HUES64 (cell line): ENCODE measurements at regions not wholly inside any gene's neighbourhood (a gene's known extent, or its start where the extent isn't known, plus 50 kb on each side); places are given as distances from the start of the nearest gene placed in this dataset.
A peak's percentile ranks its signal among the peaks of the same experiment; 100 is the strongest.

Experiments used
- H3K27ac ChIP-seq: 2 replicates; pipeline ENCODE4 v1.7.0; 2013; ENCODE audit warnings: low read depth, low read length, inconsistent platforms
- H3K27me3 ChIP-seq: 2 replicates; pipeline ENCODE4 v1.6.1; 2013; ENCODE audit warnings: mild to moderate bottlenecking, low read length; ENCODE audit not compliant: insufficient read depth
- H3K36me3 ChIP-seq: 2 replicates; pipeline ENCODE4 v1.6.1; 2013; ENCODE audit warnings: mild to moderate bottlenecking, low read length; ENCODE audit not compliant: insufficient read depth
- H3K4me1 ChIP-seq: 2 replicates; pipeline ENCODE4 v1.6.1; 2013; ENCODE audit warnings: mild to moderate bottlenecking, low read length, moderate library complexity; ENCODE audit not compliant: insufficient read depth
- H3K4me3 ChIP-seq: 2 replicates; pipeline ENCODE4 v1.5.1; 2013; ENCODE audit warnings: mild to moderate bottlenecking, low read length, moderate library complexity
- H3K9ac ChIP-seq: 2 replicates; pipeline ENCODE4 v1.6.1; 2013; ENCODE audit warnings: mild to moderate bottlenecking, low read depth, low read length
- H3K9me3 ChIP-seq: 2 replicates; pipeline ENCODE4 v1.6.1; 2013; ENCODE audit warnings: low read depth, low read length; ENCODE audit not compliant: insufficient read depth
- WGBS: fragments of 150-250, 120-280 bp; methylation state at CpG from one replicate; pipeline ENCODE4 v1.1.7; 2013; ENCODE audit warnings: missing lambda C conversion rate; 5-methylcytosine and 5-hydroxymethylcytosine counted together

DNA sequence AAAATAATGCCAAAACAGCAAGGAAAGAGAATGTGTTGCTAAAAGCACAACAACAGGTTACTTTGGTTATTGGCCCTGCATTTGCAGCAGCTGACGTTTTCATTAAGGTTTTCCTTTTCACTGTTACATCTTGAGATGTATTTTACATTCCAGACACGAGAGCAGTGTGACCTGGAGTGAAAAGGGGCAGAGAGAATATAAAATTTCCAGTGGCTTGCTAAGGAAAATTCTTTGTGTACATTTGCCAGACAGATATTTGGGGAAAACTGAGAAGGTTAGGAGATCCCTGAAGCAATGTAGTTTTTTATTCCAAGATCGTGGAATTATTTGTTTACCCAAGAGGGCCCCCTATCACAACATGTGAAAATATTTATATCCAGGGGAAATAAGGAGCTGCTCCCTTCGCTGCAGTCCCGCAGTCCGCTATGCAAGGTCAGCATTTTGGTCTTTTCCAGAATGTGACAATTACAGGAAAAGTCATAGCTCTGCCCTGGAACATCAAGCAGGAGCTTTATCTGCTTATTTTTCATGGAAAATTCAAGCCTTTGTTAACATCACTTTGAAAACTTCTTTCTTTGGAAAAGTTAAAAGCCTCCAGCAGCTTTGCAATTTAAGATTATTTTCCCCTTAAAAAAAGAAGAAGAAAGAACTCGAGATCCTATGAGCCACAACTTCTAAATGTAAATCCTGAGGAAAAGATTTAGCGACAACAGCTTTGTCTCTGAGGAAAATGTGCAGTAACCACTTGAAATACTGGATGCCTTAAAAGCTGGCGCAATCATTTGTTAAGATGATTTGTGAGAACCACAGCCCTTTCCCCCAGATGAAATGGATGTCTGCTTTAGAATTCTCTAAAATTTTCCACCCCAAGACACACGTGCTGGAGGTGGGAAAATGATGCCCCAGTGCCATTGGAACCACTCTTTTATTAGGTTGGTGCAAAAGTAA, 256.4 kb upstream of the TPM1 start:
- WGBS, result 83% methylated on average over 10 of the region's 10 CpGs
- peaks cover 9% of the 10 kb centered on the region for H3K4me1 ChIP-seq
- no peak overlapping the region for H3K27ac ChIP-seq
- H3K27me3 ChIP-seq, result no peaks in the 10 kb centered on the region
- H3K4me3 ChIP-seq, result no peak overlapping the region
- H3K36me3 ChIP-seq, result no peaks in the 10 kb centered on the region
- H3K9me3 ChIP-seq, result no peaks in the 10 kb centered on the region
- no peak overlapping the region for H3K9ac ChIP-seq

DNA sequence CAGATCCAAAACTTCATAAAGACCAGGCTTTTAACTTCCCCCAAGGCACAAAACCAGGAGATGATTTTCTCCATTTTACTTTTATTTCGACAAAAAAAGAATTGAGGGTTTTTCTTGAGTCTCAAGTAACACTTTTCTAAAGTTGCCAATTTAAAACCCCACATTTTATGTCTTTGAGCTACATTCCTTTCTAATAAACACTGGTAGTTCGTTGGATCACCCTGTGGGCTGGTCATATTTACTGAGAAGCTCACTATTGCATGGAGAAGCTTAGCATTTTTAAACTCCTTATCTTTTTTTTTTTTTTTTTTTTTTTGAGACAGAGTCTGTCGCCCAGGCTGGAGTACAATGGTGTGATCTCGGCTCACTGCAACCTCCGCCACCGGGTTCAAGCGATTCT, 255.1 kb upstream of the TPM1 start:
- no peaks in the 10 kb centered on the region for H3K27me3 ChIP-seq
- no peaks in the 10 kb centered on the region for H3K36me3 ChIP-seq
- H3K9me3 ChIP-seq, result no peaks in the 10 kb centered on the region
- peaks cover 19% of the 10 kb centered on the region for H3K4me1 ChIP-seq
- H3K4me3 ChIP-seq, result no peak overlapping the region
- no peak overlapping the region for H3K9ac ChIP-seq
- 99% methylated on average over 7 of the region's 7 CpGs for WGBS
- no peak overlapping the region for H3K27ac ChIP-seq

DNA sequence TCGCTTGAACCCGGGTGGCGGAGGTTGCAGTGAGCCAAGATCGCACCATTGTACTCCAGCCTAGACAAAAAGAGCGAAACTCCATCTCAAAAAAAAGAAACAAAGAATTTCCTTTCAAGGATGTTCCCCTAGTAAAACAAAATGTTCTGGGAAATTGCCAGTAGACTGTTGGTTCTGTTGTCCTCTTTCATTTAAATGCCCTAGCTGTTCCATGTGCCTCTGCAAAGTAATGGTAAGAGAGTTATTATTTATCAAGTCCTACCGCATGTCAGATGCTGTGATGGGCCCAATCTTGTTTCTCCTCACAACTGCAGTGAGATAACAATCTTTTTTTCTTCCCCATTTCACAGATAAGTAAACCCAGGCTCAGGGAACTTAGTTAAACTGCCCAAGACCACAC, 254.3 kb upstream of the TPM1 start:
- H3K4me3 ChIP-seq, result no peak overlapping the region
- no peak overlapping the region for H3K9ac ChIP-seq
- H3K4me1 ChIP-seq, result peaks cover 21% of the 10 kb centered on the region
- 80% methylated on average over 6 of the region's 6 CpGs for WGBS
- H3K27me3 ChIP-seq, result no peaks in the 10 kb centered on the region
- H3K9me3 ChIP-seq, result no peaks in the 10 kb centered on the region
- no peak overlapping the region for H3K27ac ChIP-seq
- no peaks in the 10 kb centered on the region for H3K36me3 ChIP-seq

DNA sequence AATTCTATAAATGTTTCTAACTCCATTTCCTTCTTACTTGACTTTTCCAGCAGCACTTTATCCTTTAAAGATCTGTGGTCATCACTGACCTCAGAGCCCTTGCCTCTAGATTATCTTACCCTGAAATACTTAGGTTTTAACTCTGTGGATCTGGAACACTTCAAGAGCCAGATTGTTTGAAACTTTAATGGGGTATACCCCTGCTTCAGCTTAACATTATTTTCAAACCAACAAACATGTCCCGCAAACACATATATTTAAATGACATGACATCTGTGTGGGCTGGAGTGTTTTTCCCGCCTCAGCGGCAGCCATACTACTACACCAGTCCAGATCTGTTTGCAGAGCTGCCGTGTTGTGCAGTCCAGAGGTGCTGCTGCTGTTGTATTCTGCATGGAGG, 252.0 kb upstream of the TPM1 start:
- Histone ChIP-seq H3K4me3 (no peak overlapping the region), H3K9me3 (no peaks in the 10 kb centered on the region), H3K4me1 (peaks cover 21% of the 10 kb centered on the region), H3K36me3 (no peaks in the 10 kb centered on the region), H3K27ac (no peak overlapping the region), H3K9ac (no peak overlapping the region), H3K27me3 (no peaks in the 10 kb centered on the region)
- 95% methylated on average over 3 of the region's 4 CpGs for WGBS

DNA sequence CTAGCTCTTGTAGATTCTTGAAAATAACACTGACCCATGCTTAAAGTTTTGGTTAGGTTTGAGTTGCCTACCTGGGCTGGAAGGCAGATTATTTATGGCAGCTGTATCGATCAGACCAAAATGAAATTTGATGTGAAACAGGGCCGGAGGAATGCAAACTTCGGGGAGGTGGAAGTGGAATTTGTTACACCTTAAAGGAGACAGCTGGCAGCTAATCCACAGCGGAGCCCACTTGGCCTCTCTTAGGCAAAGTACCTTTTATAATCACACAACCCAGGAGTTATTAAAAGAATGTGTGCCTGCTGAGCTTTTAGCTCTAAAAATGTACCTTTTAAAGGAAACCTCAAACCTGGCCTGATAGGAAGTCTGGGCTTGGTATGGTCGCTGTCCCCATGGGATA, 250.9 kb upstream of the TPM1 start:
- Histone ChIP-seq H3K36me3 (no peaks in the 10 kb centered on the region), H3K9ac (no peak overlapping the region), H3K4me1 (peaks cover 12% of the 10 kb centered on the region), H3K4me3 (no peak overlapping the region), H3K9me3 (no peaks in the 10 kb centered on the region), H3K27ac (peak overlapping the region; percentile 6; the same call in 1 of the 2 replicates), H3K27me3 (no peaks in the 10 kb centered on the region)
- 77% methylated on average over 4 of the region's 5 CpGs for WGBS

GRCh38 chr15:62792986-62793751, 249.4 kb upstream of the TPM1 start:
- Histone ChIP-seq H3K9me3 (no peaks in the 10 kb centered on the region), H3K36me3 (no peaks in the 10 kb centered on the region), H3K9ac (no peak overlapping the region), H3K27ac (no peak overlapping the region), H3K27me3 (no peaks in the 10 kb centered on the region), H3K4me1 (peaks cover 12% of the 10 kb centered on the region), H3K4me3 (no peak overlapping the region)
- 86% methylated on average over 6 of the region's 6 CpGs for WGBS

DNA sequence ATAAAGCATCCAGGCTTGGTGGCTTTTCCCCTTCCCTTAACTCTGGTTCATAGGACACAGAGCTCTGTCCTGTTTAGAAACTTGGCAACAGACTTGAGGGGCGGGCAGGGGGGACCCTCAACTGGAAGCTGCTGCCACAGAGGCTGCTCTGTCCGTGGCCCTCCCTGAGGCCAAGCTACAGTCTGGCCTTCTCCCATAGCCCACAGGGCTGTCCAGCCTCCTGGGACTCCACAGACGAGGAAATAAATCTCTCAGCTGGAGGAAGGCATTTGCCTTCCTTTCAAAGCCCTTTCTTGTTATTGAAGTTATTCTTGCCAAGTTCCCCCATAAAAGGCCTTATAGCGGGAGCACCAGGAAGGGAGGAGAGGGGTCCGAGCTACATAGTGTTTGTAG, 248.8 kb upstream of the TPM1 start:
- Histone ChIP-seq H3K27me3 (no peaks in the 10 kb centered on the region), H3K9ac (no peak overlapping the region), H3K9me3 (no peaks in the 10 kb centered on the region), H3K4me3 (no peak overlapping the region), H3K27ac (no peak overlapping the region), H3K36me3 (no peaks in the 10 kb centered on the region), H3K4me1 (peaks cover 12% of the 10 kb centered on the region)
- 91% methylated on average over 5 of the region's 5 CpGs for WGBS

DNA sequence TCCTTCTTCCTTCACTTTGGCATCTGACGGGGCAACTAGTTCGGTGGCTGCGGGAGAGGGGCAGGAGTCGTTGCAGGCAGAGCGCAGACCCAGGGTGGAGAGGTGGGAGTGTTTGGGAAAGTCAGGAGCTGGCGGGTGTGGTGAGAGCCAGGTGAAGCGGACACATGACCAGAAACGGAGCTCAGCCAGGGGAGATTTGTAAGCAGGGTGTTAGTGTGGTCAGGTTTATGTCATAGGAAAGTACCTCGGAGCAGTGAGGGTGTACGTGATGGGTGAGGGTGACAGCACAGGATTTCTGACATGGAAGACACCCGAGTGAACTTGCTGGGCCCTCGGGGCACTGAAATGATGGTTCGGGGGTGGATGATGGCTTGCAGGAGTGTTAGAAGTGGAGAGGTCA, 247.4 kb upstream of the TPM1 start:
- H3K27ac ChIP-seq, result no peak overlapping the region
- no peaks in the 10 kb centered on the region for H3K27me3 ChIP-seq
- peaks cover 12% of the 10 kb centered on the region for H3K4me1 ChIP-seq
- H3K9ac ChIP-seq, result no peak overlapping the region
- WGBS, result 95% methylated on average over 13 of the region's 13 CpGs
- H3K36me3 ChIP-seq, result peaks cover 2% of the 10 kb centered on the region; the same call in 1 of the 2 replicates
- no peak overlapping the region for H3K4me3 ChIP-seq
- no peaks in the 10 kb centered on the region for H3K9me3 ChIP-seq

- peaks cover 5% of the 10 kb centered on the region; the same call in 1 of the 2 replicates for H3K36me3 ChIP-seq
- H3K27ac ChIP-seq, result no peak overlapping the region
- no peak overlapping the region for H3K4me3 ChIP-seq
- no peak overlapping the region for H3K9ac ChIP-seq
- WGBS, result 93% methylated on average over 20 of the region's 20 CpGs
- H3K9me3 ChIP-seq, result no peaks in the 10 kb centered on the region
- peaks cover 12% of the 10 kb centered on the region for H3K4me1 ChIP-seq
- H3K27me3 ChIP-seq, result no peaks in the 10 kb centered on the region
Measured at GRCh38 chr15:62795700-62796695, 246.5 kb upstream of the TPM1 start.

GRCh38 chr15:62797171-62797570, 245.4 kb upstream of the TPM1 start:
- WGBS, result 93% methylated on average over 15 of the region's 15 CpGs
- H3K9me3 ChIP-seq, result no peaks in the 10 kb centered on the region
- no peaks in the 10 kb centered on the region for H3K27me3 ChIP-seq
- peaks cover 5% of the 10 kb centered on the region; the same call in 1 of the 2 replicates for H3K36me3 ChIP-seq
- H3K4me1 ChIP-seq, result peaks cover 4% of the 10 kb centered on the region; the same call in 1 of the 2 replicates
- H3K27ac ChIP-seq, result no peak overlapping the region
- H3K4me3 ChIP-seq, result no peak overlapping the region
- no peak overlapping the region for H3K9ac ChIP-seq
